IMR-90 (cell line): ENCODE measurements at regions not wholly inside any gene's neighbourhood (a gene's known extent, or its start where the extent isn't known, plus 50 kb on each side); places are given as distances from the start of the nearest gene placed in this dataset.
A peak's percentile ranks its signal among the peaks of the same experiment; 100 is the strongest.

Source experiments
- ATAC-seq: fragments of 200-7000 bp; cut with Tn5 transposase; 2 replicates; pipeline ENCODE4 v1.9.1; 2020; ENCODE audit warnings: low read depth, mild to moderate bottlenecking, moderate library complexity
- BruUV-seq: library from RNA; stranded (reverse); fragments of 400-500 nt; replicated peaks from 2 replicates; lab custom pipeline; 2021; lab: Mats Ljungman, UMichigan
- CTCF ChIA-PET: fragments of 300-600 bp; formaldehyde crosslinking; extraction: SDS; loops from one replicate; lab custom pipeline; 2021; ENCODE audit warnings: antibody characterized with exemption; lab: Yijun Ruan, JAX
- POLR2A ChIA-PET: fragments of 300-600 bp; sonication (Branson Sonifier 250); formaldehyde crosslinking; loops from one replicate; lab custom pipeline; 2022; ENCODE audit warnings: antibody characterized with exemption; ENCODE audit not compliant: unreplicated experiment; lab: Charles Lee
- DNase-seq: peaks from one replicate; pipeline ENCODE4 v3.0.0; 2013
- H2AFZ ChIP-seq: replicated peaks from 2 replicates; pipeline ENCODE3; 2013; ENCODE audit warnings: low read length, mild to moderate bottlenecking; ENCODE audit not compliant: poor library complexity
- H2AK5ac ChIP-seq: 2 replicates; pipeline ENCODE4 v1.6.1; 2013; ENCODE audit warnings: low read depth, low read length, inconsistent platforms
- H2AK9ac ChIP-seq: replicated peaks from 2 replicates; pipeline ENCODE3; 2013; ENCODE audit warnings: mild to moderate bottlenecking, low read depth, low read length, moderate library complexity; ENCODE audit not compliant: poor library complexity
- H2BK120ac ChIP-seq: 2 replicates; pipeline ENCODE4 v1.6.1; 2013; ENCODE audit warnings: low read depth, low read length, inconsistent platforms
- H2BK15ac ChIP-seq: 3 replicates; pipeline ENCODE4 v1.6.1; 2013; ENCODE audit warnings: low read depth, low read length, inconsistent platforms
- H2BK20ac ChIP-seq: 2 replicates; pipeline ENCODE4 v1.6.1; 2013; ENCODE audit warnings: low read depth, mild to moderate bottlenecking, inconsistent platforms, low read length, moderate library complexity
- H2BK5ac ChIP-seq: 2 replicates; pipeline ENCODE4 v1.6.1; 2013; ENCODE audit warnings: mild to moderate bottlenecking, low read depth, low read length, inconsistent platforms; ENCODE audit not compliant: poor library complexity, severe bottlenecking
- H3K14ac ChIP-seq: replicated peaks from 2 replicates; pipeline ENCODE4 v1.6.1; 2013; ENCODE audit warnings: low read depth, low read length, inconsistent platforms
- H3K18ac ChIP-seq: 2 replicates; pipeline ENCODE4 v1.6.1; 2013; ENCODE audit warnings: low read depth, low read length, control low read depth
- H3K23ac ChIP-seq: 2 replicates; pipeline ENCODE4 v1.6.1; 2013; ENCODE audit warnings: low read depth, low read length, inconsistent platforms
- H3K27ac ChIP-seq: 2 replicates; pipeline ENCODE4 v1.5.1; 2013; ENCODE audit warnings: mild to moderate bottlenecking, control low read depth, low read length; ENCODE audit not compliant: insufficient read depth
- H3K27me3 ChIP-seq: 2 replicates; pipeline ENCODE4 v1.6.1; 2013; ENCODE audit warnings: low read length; ENCODE audit not compliant: control insufficient read depth, insufficient read depth
- H3K36me3 ChIP-seq: 2 replicates; pipeline ENCODE4 v1.6.1; 2013; ENCODE audit warnings: low read length, mixed read lengths; ENCODE audit not compliant: control insufficient read depth, insufficient read depth
- H3K4ac ChIP-seq: 2 replicates; pipeline ENCODE4 v1.6.1; 2013; ENCODE audit warnings: low read depth, low read length, inconsistent platforms
- H3K4me1 ChIP-seq: 2 replicates; pipeline ENCODE4 v1.6.1; 2013; ENCODE audit warnings: low read length, mixed read lengths; ENCODE audit not compliant: control insufficient read depth, insufficient read depth
- H3K4me2 ChIP-seq: 2 replicates; pipeline ENCODE4 v1.6.1; 2013; ENCODE audit warnings: low read depth, mild to moderate bottlenecking, control low read depth, low read length, moderate library complexity
- H3K4me3 ChIP-seq: 2 replicates; pipeline ENCODE4 v1.5.1; 2013; ENCODE audit warnings: low read depth, mild to moderate bottlenecking, control low read depth, low read length, moderate library complexity; ENCODE audit not compliant: insufficient read depth
- H3K56ac ChIP-seq: 2 replicates; pipeline ENCODE4 v1.6.1; 2013; ENCODE audit warnings: low read length, inconsistent platforms; ENCODE audit not compliant: insufficient read depth; ENCODE audit errors: extremely low read depth
- H3K79me1 ChIP-seq, 2 experiments: 2 replicates each; pipeline ENCODE4 v1.6.1; 2013; ENCODE audit warnings: low read length in 2 of 2, inconsistent platforms in 1 of 2, low read depth in 1 of 2
- H3K9ac ChIP-seq: 2 replicates; pipeline ENCODE4 v1.6.1; 2013; ENCODE audit warnings: low read depth, low read length, control low read depth
- H3K9me1 ChIP-seq: 2 replicates; pipeline ENCODE4 v1.6.1; 2013; ENCODE audit warnings: low read length, inconsistent platforms; ENCODE audit not compliant: insufficient read depth
- H3K9me3 ChIP-seq: 2 replicates; pipeline ENCODE4 v1.6.1; 2013; ENCODE audit warnings: low read length; ENCODE audit not compliant: control insufficient read depth, insufficient read depth
- H4K20me1 ChIP-seq: 2 replicates; pipeline ENCODE4 v1.6.1; 2013; ENCODE audit warnings: low read length, inconsistent platforms; ENCODE audit not compliant: insufficient read depth
- H4K5ac ChIP-seq: 2 replicates; pipeline ENCODE4 v1.6.1; 2013; ENCODE audit warnings: mild to moderate bottlenecking, low read depth, low read length, control low read depth
- H4K8ac ChIP-seq, 2 experiments: 2 replicates each; pipeline ENCODE4 v1.6.1; 2013; ENCODE audit warnings: low read depth in 2 of 2, low read length in 2 of 2, control low read depth in 1 of 2, inconsistent platforms in 1 of 2
- H4K91ac ChIP-seq: 2 replicates; pipeline ENCODE4 v1.6.1; 2013; ENCODE audit warnings: low read depth, low read length, inconsistent platforms; ENCODE audit not compliant: insufficient read depth
- BHLHE40 ChIP-seq: fragments of 150-350 bp; IDR thresholded peaks from 2 replicates; pipeline ENCODE4 v1.6.1; 2016; ENCODE audit warnings: mild to moderate bottlenecking, low read depth, low read length
- CEBPB ChIP-seq: IDR thresholded peaks from 2 replicates; pipeline ENCODE4 v1.6.1; 2012; ENCODE audit warnings: low read depth, low read length, improper control_type of control experiment
- CHD1 ChIP-seq: IDR thresholded peaks from 2 replicates; pipeline ENCODE4 v1.6.1; 2012; ENCODE audit warnings: low read depth, low read length, improper control_type of control experiment
- FOS ChIP-seq: fragments of 150-350 bp; IDR thresholded peaks from 2 replicates; pipeline ENCODE4 v1.6.1; 2016; ENCODE audit warnings: low read depth, low read length
- MAFK ChIP-seq: IDR thresholded peaks from 2 replicates; pipeline ENCODE4 v1.6.1; 2012; ENCODE audit warnings: low read depth, low read length, improper control_type of control experiment
- MAZ ChIP-seq: IDR thresholded peaks from 2 replicates; pipeline ENCODE4 v1.6.1; 2012; ENCODE audit warnings: low read depth, mild to moderate bottlenecking, low read length, improper control_type of control experiment, moderate library complexity, borderline replicate concordance
- MXI1 ChIP-seq: IDR thresholded peaks from 2 replicates; pipeline ENCODE4 v1.6.1; 2012; ENCODE audit warnings: low read depth, mild to moderate bottlenecking, low read length, moderate library complexity, borderline replicate concordance
- NFE2L2 ChIP-seq: fragments of 150-350 bp; IDR thresholded peaks from 2 replicates; pipeline ENCODE4 v1.6.1; 2016; ENCODE audit warnings: low read depth, mild to moderate bottlenecking, low read length
- POLR2A ChIP-seq: IDR thresholded peaks from 2 replicates; pipeline ENCODE4 v1.6.1; 2012; ENCODE audit warnings: mild to moderate bottlenecking, low read depth, low read length
- RAD21 ChIP-seq: IDR thresholded peaks from 2 replicates; pipeline ENCODE4 v1.6.1; 2012; ENCODE audit warnings: low read length, improper control_type of control experiment
- RCOR1 ChIP-seq: IDR thresholded peaks from 2 replicates; pipeline ENCODE4 v1.6.1; 2012; ENCODE audit warnings: mild to moderate bottlenecking, low read length, improper control_type of control experiment; ENCODE audit not compliant: insufficient replicate concordance
- RFX5 ChIP-seq: IDR thresholded peaks from 2 replicates; pipeline ENCODE4 v1.8.0; 2012; ENCODE audit warnings: low read depth, mild to moderate bottlenecking, low read length, moderate library complexity
- SMC3 ChIP-seq: fragments of 150-350 bp; IDR thresholded peaks from 2 replicates; pipeline ENCODE4 v1.6.1; 2016; ENCODE audit warnings: low read depth, mild to moderate bottlenecking, antibody characterized with exemption, low read length, moderate library complexity
- WGBS, 2 experiments: methylation state at CpG; one replicate each; pipeline versions ENCODE4 v1.1.5 to v1.1.7; 2013; ENCODE audit warnings: missing lambda C conversion rate in 2 of 2; ENCODE audit not compliant: insufficient read length in 1 of 2; ENCODE audit errors: extremely low coverage in 2 of 2; 5-methylcytosine and 5-hydroxymethylcytosine counted together
- dilution Hi-C: fragments of 300-500 bp; cut with HindIII; formaldehyde crosslinking; loops from one replicate; pipeline ENCODE4 v1.14.3; 2018; ENCODE audit warnings: low sequenced_read_pairs; ENCODE audit not compliant: unreplicated experiment
- in situ Hi-C: fragments of 300-500 bp; cut with MboI; formaldehyde crosslinking; loops from 3 replicates; pipeline ENCODE4 v1.14.3; 2019; ENCODE audit warnings: low sequenced_read_pairs, inconsistent platforms, mixed read lengths
- intact Hi-C: fragments of 100-400 bp; cut with micrococcal nuclease; formaldehyde crosslinking; loops from 2 replicates; pipeline ENCODE4 v1.10.0; 2022
- TF ChIP-seq, protein P1 (sequence below): conservative IDR thresholded peaks from 2 replicates; pipeline ENCODE4 v1.5.1; 2012; ENCODE audit warnings: mild to moderate bottlenecking, low read depth, low read length, improper control_type of control experiment
- TF ChIP-seq, protein P2 (sequence below): fragments of 150-350 bp; IDR thresholded peaks from 2 replicates; pipeline ENCODE4 v1.6.1; 2017; ENCODE audit warnings: mild to moderate bottlenecking, antibody characterized with exemption, low read length, low read depth
- TF ChIP-seq, protein P3 (sequence below): fragments of 150-350 bp; IDR thresholded peaks from 2 replicates; pipeline ENCODE4 v1.6.1; 2016; ENCODE audit warnings: low read depth, mild to moderate bottlenecking, low read length, moderate library complexity, borderline replicate concordance

DNA sequence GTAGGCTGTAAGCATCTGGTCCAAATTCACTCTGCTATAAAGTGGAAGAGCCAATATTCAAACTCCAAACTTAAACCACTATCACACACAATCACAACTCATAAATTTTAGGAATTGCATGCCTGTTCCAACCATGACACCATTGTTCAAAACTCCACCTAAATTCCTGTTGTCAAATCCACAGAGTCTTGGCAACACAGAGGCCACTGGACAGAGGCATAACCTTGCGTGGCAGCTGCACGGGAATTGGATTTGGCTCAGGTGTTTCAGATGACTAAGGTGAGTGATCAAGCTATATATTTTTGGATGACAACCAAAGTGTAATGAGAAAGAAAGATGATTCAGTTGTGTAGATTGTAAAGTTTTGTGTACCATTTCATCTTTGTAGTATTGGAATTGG is 422.7 kb upstream of the TNP1 start:
- Histone ChIP-seq H2BK5ac (peak overlapping the region; percentile 65), H3K4me2 (no peak overlapping the region), H3K4ac (peak overlapping the region; percentile 82), H3K23ac (no peak overlapping the region; the same call in 1 of the 2 replicates), H3K18ac (peak overlapping the region; percentile 87), H2AK5ac (peak overlapping the region; percentile 77), H3K56ac (no peak overlapping the region), H2BK120ac (peak overlapping the region; percentile 92), H3K9me3 (no peaks in the 10 kb centered on the region), H3K9ac (no peak overlapping the region), H4K20me1 (no peaks in the 10 kb centered on the region), H4K91ac (peak overlapping the region; percentile 88), H3K27me3 (no peaks in the 10 kb centered on the region), H3K36me3 (peaks cover 1% of the 10 kb centered on the region; the same call in 1 of the 2 replicates), H2AFZ (no peak overlapping the region), H4K5ac (peak overlapping the region; percentile 62), H3K9me1 (peaks cover 21% of the 10 kb centered on the region), H2AK9ac (no peak overlapping the region), H3K79me1 (peaks cover 18 to 24% of the 10 kb centered on the region in 2 experiments; a peak in 3 of 4 replicates), H2BK15ac (peak overlapping the region; percentile 94), H3K4me1 (peaks cover 26% of the 10 kb centered on the region), H3K4me3 (no peak overlapping the region), H2BK20ac (peak overlapping the region; percentile 88), H4K8ac (peak overlapping the region; percentile 71 to 93; a peak in 3 of 4 replicates), H3K27ac (peak overlapping the region; percentile 71; the same call in 1 of the 2 replicates), H3K14ac (peak overlapping the region; percentile 41)
- dilution Hi-C loops (no loop called here), intact Hi-C loops (no loop called here), in situ Hi-C loops (loop anchor here (10.0 kb wide), 2 partner anchors 222 to 588 kb away; partner anchors contain the start of gene IGFBP5)
- WGBS, 2 experiments: 65% methylated on average over 2 of the region's 2 CpGs; no CpG with 5 or more reads in 1 of the 2 experiments
- CTCF ChIA-PET: no interaction called here
- DNase-seq: peak; percentile 36
- POLR2A ChIA-PET: interaction anchor here (0.7 kb wide), 1 partner anchor 593 kb away, joined by 5 read pairs; no protein-coding TSS in a partner anchor
- no peak for ATAC-seq
- TF ChIP-seq MXI1 (no peak), FOS (no peak), RFX5 (no peak), CEBPB (no peak), POLR2A (no peak), SMC3 (no peak), MAZ (no peak), MAFK (no peak), RCOR1 (no peak), RAD21 (no peak), NFE2L2 (no peak), CHD1 (no peak), BHLHE40 (no peak)
- TF ChIP-seq, protein P1, sequence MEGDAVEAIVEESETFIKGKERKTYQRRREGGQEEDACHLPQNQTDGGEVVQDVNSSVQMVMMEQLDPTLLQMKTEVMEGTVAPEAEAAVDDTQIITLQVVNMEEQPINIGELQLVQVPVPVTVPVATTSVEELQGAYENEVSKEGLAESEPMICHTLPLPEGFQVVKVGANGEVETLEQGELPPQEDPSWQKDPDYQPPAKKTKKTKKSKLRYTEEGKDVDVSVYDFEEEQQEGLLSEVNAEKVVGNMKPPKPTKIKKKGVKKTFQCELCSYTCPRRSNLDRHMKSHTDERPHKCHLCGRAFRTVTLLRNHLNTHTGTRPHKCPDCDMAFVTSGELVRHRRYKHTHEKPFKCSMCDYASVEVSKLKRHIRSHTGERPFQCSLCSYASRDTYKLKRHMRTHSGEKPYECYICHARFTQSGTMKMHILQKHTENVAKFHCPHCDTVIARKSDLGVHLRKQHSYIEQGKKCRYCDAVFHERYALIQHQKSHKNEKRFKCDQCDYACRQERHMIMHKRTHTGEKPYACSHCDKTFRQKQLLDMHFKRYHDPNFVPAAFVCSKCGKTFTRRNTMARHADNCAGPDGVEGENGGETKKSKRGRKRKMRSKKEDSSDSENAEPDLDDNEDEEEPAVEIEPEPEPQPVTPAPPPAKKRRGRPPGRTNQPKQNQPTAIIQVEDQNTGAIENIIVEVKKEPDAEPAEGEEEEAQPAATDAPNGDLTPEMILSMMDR: no peak
- TF ChIP-seq, protein P2, sequence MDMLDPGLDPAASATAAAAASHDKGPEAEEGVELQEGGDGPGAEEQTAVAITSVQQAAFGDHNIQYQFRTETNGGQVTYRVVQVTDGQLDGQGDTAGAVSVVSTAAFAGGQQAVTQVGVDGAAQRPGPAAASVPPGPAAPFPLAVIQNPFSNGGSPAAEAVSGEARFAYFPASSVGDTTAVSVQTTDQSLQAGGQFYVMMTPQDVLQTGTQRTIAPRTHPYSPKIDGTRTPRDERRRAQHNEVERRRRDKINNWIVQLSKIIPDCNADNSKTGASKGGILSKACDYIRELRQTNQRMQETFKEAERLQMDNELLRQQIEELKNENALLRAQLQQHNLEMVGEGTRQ: no peak
- TF ChIP-seq, protein P3, sequence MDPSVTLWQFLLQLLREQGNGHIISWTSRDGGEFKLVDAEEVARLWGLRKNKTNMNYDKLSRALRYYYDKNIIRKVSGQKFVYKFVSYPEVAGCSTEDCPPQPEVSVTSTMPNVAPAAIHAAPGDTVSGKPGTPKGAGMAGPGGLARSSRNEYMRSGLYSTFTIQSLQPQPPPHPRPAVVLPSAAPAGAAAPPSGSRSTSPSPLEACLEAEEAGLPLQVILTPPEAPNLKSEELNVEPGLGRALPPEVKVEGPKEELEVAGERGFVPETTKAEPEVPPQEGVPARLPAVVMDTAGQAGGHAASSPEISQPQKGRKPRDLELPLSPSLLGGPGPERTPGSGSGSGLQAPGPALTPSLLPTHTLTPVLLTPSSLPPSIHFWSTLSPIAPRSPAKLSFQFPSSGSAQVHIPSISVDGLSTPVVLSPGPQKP: no peak
- BruUV-seq: no TSS peak
